ENCODE measurements at regions not wholly inside any gene's neighbourhood (a gene's known extent, or its start where the extent isn't known, plus 50 kb on each side); places are given as distances from the start of the nearest gene placed in this dataset.

DNA sequence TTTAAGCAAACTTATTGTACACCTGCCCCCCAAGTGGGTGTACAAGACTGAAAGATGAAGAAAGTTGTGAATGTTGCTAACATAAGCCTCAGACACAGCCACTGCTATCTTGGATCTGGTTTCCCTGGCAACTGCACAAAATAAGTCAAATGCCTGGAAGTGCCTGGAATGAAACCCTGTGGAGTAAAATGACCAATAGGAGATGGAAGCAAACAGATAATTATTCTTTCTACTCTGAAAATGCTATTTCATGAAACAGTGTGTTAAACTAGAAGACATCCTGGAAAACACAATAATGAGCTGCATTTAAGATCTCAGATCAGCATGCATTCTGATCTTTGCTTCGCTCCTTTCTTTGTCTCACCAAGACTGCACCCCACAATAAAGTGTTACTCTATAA, 1016.0 kb downstream of the ARAP2 start:
- H3K9ac ChIP-seq (ENCODE audit: insufficient read depth, low read length), result no peak overlapping the region
- no peaks in the 10 kb centered on the region for H3K79me2 ChIP-seq (ENCODE audit: control insufficient read depth, insufficient read depth, low read length)
- TF ChIP-seq CTCF (conservative IDR thresholded peaks at IDR 0.05 in 1 of 2, IDR thresholded peaks at IDR 0.05 in 1 of 2; ENCODE audit: low read depth in 1 of 2, low read length in 2 of 2), result no peak
- no peak for TF ChIP-seq EZH2 (IDR thresholded peaks at IDR 0.05; ENCODE audit: low read length, missing control alignments)
- H3K9me3 ChIP-seq (ENCODE audit: control insufficient read depth, insufficient read depth, low read depth, low read length), result no peaks in the 10 kb centered on the region
- DNase-seq (ENCODE audit: low read depth in 2 of 2), result no peak
- no peak overlapping the region for H3K4me3 ChIP-seq (replicated peaks in 1 of 4; ENCODE audit: control extremely low read depth in 1 of 4, insufficient read depth in 1 of 4, low read depth in 3 of 4, low read length in 4 of 4)
- H4K20me1 ChIP-seq (ENCODE audit: control insufficient read depth, extremely low read depth, insufficient read depth, low read length), result no peaks in the 10 kb centered on the region
- H3K27me3 ChIP-seq (ENCODE audit: control insufficient read depth, insufficient read depth, low read length), result no peaks in the 10 kb centered on the region
- no peaks in the 10 kb centered on the region for H3K36me3 ChIP-seq (ENCODE audit: control insufficient read depth, insufficient read depth, low read length)
- no peak overlapping the region for H2AFZ ChIP-seq (ENCODE audit: low read length)
- no peak overlapping the region for H3K27ac ChIP-seq (ENCODE audit: insufficient read depth, low read length)
- H3K4me1 ChIP-seq (ENCODE audit: control insufficient read depth, extremely low read depth, insufficient read depth, low read length), result no peaks in the 10 kb centered on the region
- H3K4me2 ChIP-seq (ENCODE audit: extremely low read depth, insufficient read depth, low read length), result no peak overlapping the region

DNA sequence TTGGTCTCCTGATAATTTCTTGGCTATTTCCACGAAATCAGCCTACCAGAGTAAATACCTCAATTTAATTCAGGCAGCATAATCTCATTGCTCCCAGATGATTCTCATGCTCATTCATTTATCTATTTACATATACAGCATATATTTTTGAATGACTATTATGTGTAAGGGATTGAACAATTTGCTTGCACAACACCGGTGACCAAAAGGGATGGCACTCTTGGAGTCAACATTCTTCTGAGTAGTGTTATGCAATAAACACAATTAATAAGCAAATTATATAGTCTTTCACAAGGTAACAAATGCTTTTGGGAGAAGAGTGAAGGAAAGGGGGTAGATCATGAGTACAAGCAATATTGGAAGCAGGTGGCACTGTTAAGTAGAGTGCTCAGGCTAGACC, 1015.3 kb downstream of the ARAP2 start:
- Histone ChIP-seq H3K27me3 (ENCODE audit: control insufficient read depth, insufficient read depth, low read length) (no peaks in the 10 kb centered on the region), H3K27ac (ENCODE audit: insufficient read depth, low read length) (no peak overlapping the region), H3K4me3 (replicated peaks in 1 of 4; ENCODE audit: control extremely low read depth in 1 of 4, insufficient read depth in 1 of 4, low read depth in 3 of 4, low read length in 4 of 4) (no peak overlapping the region), H3K9ac (ENCODE audit: insufficient read depth, low read length) (no peak overlapping the region), H3K4me1 (ENCODE audit: control insufficient read depth, extremely low read depth, insufficient read depth, low read length) (no peaks in the 10 kb centered on the region), H3K36me3 (ENCODE audit: control insufficient read depth, insufficient read depth, low read length) (no peaks in the 10 kb centered on the region), H2AFZ (ENCODE audit: low read length) (no peak overlapping the region), H3K4me2 (ENCODE audit: extremely low read depth, insufficient read depth, low read length) (no peak overlapping the region), H3K9me3 (ENCODE audit: control insufficient read depth, insufficient read depth, low read depth, low read length) (no peaks in the 10 kb centered on the region), H4K20me1 (ENCODE audit: control insufficient read depth, extremely low read depth, insufficient read depth, low read length) (no peaks in the 10 kb centered on the region), H3K79me2 (ENCODE audit: control insufficient read depth, insufficient read depth, low read length) (no peaks in the 10 kb centered on the region)
- TF ChIP-seq CTCF (conservative IDR thresholded peaks at IDR 0.05 in 1 of 2, IDR thresholded peaks at IDR 0.05 in 1 of 2; ENCODE audit: low read depth in 1 of 2, low read length in 2 of 2), result no peak
- no peak for TF ChIP-seq EZH2 (IDR thresholded peaks at IDR 0.05; ENCODE audit: low read length, missing control alignments)
- DNase-seq (ENCODE audit: low read depth in 2 of 2), result no peak

DNA sequence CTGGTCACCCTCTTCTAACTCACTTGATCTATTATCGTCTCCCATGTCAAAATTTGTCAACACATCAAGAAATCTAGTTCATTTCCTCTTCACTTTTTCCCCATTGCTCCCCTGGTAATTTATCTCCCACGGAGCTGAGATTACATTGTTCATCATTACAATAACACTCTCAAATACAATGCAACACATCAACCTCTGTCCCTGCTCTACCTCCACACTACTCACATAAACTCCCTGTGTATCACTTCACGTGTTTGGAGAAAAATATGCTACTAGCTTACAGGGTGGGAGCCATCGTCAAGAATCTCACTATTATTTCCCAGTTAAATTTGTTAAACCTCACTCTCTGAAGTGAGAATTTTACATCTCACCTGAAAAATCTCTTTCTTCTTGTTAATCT, 1006.4 kb downstream of the ARAP2 start:
- H2AFZ ChIP-seq (ENCODE audit: low read length), result no peak overlapping the region
- TF ChIP-seq CTCF (conservative IDR thresholded peaks at IDR 0.05 in 1 of 2, IDR thresholded peaks at IDR 0.05 in 1 of 2; ENCODE audit: low read depth in 1 of 2, low read length in 2 of 2) (no peak), EZH2 (IDR thresholded peaks at IDR 0.05; ENCODE audit: low read length, missing control alignments) (no peak)
- no peak for DNase-seq (ENCODE audit: low read depth in 2 of 2)
- no peaks in the 10 kb centered on the region for H3K9me3 ChIP-seq (ENCODE audit: control insufficient read depth, insufficient read depth, low read depth, low read length)
- H3K9ac ChIP-seq (ENCODE audit: insufficient read depth, low read length), result no peak overlapping the region
- H3K27me3 ChIP-seq (ENCODE audit: control insufficient read depth, insufficient read depth, low read length), result no peaks in the 10 kb centered on the region
- no peak overlapping the region for H3K4me3 ChIP-seq (replicated peaks in 1 of 4; ENCODE audit: control extremely low read depth in 1 of 4, insufficient read depth in 1 of 4, low read depth in 3 of 4, low read length in 4 of 4)
- H3K79me2 ChIP-seq (ENCODE audit: control insufficient read depth, insufficient read depth, low read length), result no peaks in the 10 kb centered on the region
- H3K36me3 ChIP-seq (ENCODE audit: control insufficient read depth, insufficient read depth, low read length), result no peaks in the 10 kb centered on the region
- no peak overlapping the region for H3K27ac ChIP-seq (ENCODE audit: insufficient read depth, low read length)
- no peaks in the 10 kb centered on the region for H3K4me1 ChIP-seq (ENCODE audit: control insufficient read depth, extremely low read depth, insufficient read depth, low read length)
- no peak overlapping the region for H3K4me2 ChIP-seq (ENCODE audit: extremely low read depth, insufficient read depth, low read length)
- no peaks in the 10 kb centered on the region for H4K20me1 ChIP-seq (ENCODE audit: control insufficient read depth, extremely low read depth, insufficient read depth, low read length)

Data from fibroblast of lung (primary cell).